Activated gamma-delta T cell treated with Interleukin-2 at 50 U/mL for 16 hours (primary cell): ENCODE measurements at regions not wholly inside any gene's neighbourhood (a gene's known extent, or its start where the extent isn't known, plus 50 kb on each side); places are given as distances from the start of the nearest gene placed in this dataset.
"Not testable (repeated sequence)": the region's sequence is repeated elsewhere in the genome, so short reads cannot be mapped to it uniquely, and the experiment has no call there.

Experiments
- DNase-seq: peaks from one replicate; pipeline ENCODE4 v3.0.0-alpha.2; 2020

- no peak for DNase-seq
Measured at GRCh38 chr21:31448496-31448895, 104.4 kb upstream of the TIAM1 start.

GRCh38 chr21:31447505-31447904 is 103.4 kb upstream of the TIAM1 start:
- no peak for DNase-seq

- DNase-seq = peak; percentile 59
Measured at GRCh38 chr21:31446226-31446855, 102.3 kb upstream of the TIAM1 start.

- no peak for DNase-seq
Measured at GRCh38 chr21:31445137-31445536, 101.1 kb upstream of the TIAM1 start.

- DNase-seq = peak; percentile 25
Measured at GRCh38 chr21:31443736-31444521, 99.9 kb upstream of the TIAM1 start.

GRCh38 chr21:31442339-31442738 is 98.3 kb upstream of the TIAM1 start:
- DNase-seq = no peak

GRCh38 chr21:31429506-31429905 is 85.4 kb upstream of the TIAM1 start:
- DNase-seq = no peak

GRCh38 chr21:31426235-31426797 is 82.3 kb upstream of the TIAM1 start:
- DNase-seq = no peak

GRCh38 chr21:31425138-31425537 is 81.1 kb upstream of the TIAM1 start:
- DNase-seq = no peak

- no peak for DNase-seq
Measured at GRCh38 chr21:31424058-31424457, 80.0 kb upstream of the TIAM1 start.

- DNase-seq = no peak
Measured at GRCh38 chr21:31420988-31421387, 76.9 kb upstream of the TIAM1 start.

GRCh38 chr21:31420354-31420753 is 76.3 kb upstream of the TIAM1 start:
- DNase-seq = no peak

GRCh38 chr21:31418377-31419001 is 74.4 kb upstream of the TIAM1 start:
- DNase-seq = no peak

GRCh38 chr21:31417214-31417613 is 73.2 kb upstream of the TIAM1 start:
- DNase-seq = not testable (repeated sequence)

GRCh38 chr21:31416465-31416864 is 72.4 kb upstream of the TIAM1 start:
- no peak for DNase-seq

- DNase-seq = no peak
Measured at GRCh38 chr21:31414263-31415000, 70.4 kb upstream of the TIAM1 start.

GRCh38 chr21:31413698-31414097 is 69.6 kb upstream of the TIAM1 start:
- DNase-seq = no peak

GRCh38 chr21:31410499-31411131 is 66.6 kb upstream of the TIAM1 start:
- peak; percentile 18 for DNase-seq

GRCh38 chr21:31409831-31410487 is 65.9 kb upstream of the TIAM1 start:
- no peak for DNase-seq

GRCh38 chr21:31408301-31409088 is 64.4 kb upstream of the TIAM1 start:
- no peak for DNase-seq

GRCh38 chr21:31406510-31406909 is 62.4 kb upstream of the TIAM1 start:
- no peak for DNase-seq
